HG03135 (cell line): ENCODE measurements at regions not wholly inside any gene's neighbourhood (a gene's known extent, or its start where the extent isn't known, plus 50 kb on each side); places are given as distances from the start of the nearest gene placed in this dataset.

Experiments
- ATAC-seq: cut with Tn5 transposase; IDR thresholded peaks from one replicate; pipeline ENCODE4 v1.9.1; 2021; ENCODE audit warnings: mild to moderate bottlenecking, moderate library complexity; ENCODE audit not compliant: unreplicated experiment

DNA sequence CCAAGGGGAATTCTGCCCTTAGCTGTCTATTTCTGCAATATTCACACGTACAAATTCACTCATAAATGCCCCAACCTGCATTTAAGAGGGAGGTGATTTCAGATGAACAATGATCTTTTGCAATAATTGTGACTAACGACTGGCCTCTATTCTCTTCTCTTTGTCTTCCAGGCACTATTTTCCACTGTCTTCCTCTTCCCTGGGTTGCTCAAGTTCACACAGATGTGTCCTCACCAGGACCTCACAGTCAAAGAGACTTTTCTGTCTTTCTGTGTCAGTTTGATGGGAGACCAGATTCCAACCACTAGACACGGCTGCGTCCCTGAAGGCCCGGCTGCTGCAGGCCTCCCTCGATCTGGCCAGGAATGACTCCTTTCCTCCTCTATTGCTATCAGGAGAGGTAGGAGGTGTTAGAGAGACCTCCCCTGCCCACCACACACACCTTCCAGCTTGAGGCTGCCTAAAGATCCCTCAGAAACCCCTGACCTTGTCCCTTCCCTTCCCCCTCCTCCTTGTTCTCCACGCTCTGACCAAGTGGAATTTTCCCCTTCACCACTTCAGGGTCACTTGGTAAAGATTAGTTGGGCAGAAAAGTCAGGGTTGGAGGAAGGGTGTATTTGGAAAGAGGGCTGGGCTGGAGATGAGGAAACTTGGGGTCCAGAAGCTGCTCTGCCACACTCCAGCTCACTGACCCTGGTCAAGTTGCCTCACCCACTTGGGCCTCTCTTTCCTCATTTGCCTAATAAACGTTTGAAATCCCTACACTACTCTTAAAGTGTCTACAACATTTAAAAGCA is 109.2 kb upstream of the COPS8 start:
- no peak for ATAC-seq

DNA sequence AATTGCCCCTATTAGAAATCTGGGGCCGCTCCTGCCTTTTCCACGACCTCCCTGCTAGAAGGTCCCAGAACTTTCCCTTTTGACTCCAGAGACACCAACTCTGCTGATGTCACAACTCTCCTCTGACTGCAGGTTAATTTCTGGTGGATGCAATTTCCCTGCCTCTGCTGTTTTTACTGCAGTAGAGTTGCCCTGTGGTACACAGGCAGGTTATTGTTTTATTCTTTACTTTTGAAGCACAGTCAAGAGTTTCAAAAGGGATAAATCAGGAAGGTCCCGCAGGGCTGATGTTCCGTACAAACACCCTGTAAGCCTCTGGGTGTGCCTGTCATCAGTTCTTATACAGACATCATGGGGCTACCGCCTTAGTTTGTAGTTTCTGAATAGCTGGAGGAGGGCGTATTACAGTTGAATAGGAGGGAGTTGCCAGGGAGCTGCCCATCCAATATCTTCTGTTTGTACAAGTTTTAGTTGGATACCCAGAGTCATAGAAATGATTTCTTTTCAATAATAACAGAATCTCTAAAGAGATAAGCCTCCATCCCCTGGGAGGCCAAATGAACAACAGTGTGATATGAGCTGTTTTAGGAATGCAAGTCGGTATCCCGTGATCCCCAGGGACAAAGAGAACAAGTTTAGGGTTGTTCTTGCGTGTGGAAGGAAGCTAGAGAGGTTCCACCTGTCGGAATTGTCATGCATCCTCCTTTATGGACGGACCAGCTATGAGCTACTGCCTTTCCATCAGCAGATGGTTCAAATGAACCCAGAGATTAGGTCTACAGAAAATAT is 108.4 kb upstream of the COPS8 start:
- ATAC-seq = no peak

DNA sequence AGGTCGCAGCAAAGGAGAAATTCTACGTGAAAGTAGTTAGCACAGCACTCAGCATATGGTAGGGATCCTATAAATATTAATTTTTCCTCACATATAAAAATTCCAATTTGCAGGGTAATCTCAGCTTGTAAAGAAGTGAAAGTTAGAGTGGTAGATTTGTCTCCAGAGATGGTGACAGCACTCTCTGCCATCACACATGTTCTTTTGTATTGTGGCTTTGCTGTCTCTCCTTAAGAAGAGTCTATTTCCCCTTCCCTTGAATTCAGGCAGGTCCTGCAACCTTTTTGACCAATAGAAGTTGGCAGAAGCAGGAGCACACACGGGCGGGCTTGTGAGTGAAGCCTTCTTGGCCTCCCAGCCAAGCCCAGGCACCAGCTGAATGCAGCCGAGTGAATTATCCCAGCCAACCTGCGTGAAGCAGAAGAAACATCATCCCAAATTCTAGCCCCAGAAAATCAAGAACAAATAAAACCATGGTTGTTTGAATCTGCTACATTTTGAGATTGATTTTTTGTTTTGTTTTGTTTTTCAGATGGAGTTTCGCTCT is 107.8 kb upstream of the COPS8 start:
- ATAC-seq = no peak

GRCh38 chr2:236979664-236980063 is 106.0 kb upstream of the COPS8 start:
- ATAC-seq = no peak

DNA sequence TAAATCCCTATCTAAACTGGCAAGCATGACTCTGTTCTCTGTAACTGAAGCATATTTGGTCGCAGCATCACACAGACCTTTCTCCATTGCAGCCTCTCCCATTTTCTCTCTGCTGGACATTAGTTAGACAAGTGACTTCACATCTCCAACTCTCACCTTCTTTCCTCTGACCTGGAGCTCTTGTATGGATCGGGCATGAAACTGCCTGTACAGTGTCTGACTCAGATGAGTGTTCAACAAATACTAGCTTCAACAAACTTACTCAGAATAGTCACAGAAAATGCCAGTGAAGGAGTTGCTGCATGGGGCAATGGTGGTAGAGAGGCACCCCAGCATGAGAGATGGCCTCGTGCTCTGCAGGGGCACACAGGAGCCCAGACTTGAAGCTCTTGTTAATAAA is 104.7 kb upstream of the COPS8 start:
- no peak for ATAC-seq

GRCh38 chr2:236981701-236982485 is 103.8 kb upstream of the COPS8 start:
- ATAC-seq = no peak

DNA sequence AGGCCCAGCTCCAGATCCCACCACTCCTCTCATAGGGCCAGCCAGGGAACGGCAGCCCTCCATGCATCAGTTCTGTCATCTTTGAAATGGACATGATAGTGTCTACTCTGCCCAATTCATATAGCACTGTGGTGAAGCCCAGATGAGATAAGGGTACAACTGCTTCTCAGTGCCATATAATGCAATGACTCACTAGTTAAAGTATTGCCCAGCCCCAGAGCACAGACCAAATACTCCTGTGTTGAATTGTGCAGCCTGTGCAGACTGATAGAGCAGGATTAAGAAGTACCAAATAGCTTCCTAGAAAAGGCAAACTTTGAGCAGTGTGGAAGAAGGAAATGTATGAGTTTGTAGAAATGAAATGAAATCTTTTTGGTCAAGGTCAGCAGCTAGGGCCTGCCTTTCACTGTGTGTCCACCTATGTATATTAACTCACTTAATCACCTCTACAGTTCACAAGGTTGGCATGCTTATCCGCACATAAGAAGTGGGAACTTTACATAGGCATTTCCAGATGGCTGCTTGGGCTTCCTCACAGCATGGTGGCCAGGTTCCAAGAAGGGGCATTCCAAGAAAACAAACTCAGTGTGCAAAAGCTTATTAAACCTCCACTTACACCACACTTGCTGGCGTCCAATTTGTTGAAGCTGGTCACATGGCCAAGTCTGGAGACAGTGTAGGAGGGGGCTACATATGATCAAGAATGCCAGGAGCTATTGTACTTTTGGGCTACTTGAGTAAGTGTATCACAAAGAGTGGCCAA is 102.8 kb upstream of the COPS8 start:
- ATAC-seq = no peak

- no peak for ATAC-seq
Measured at GRCh38 chr2:236984046-236984445, 101.6 kb upstream of the COPS8 start.

GRCh38 chr2:236985761-236986339 is 99.8 kb upstream of the COPS8 start:
- ATAC-seq = no peak

DNA sequence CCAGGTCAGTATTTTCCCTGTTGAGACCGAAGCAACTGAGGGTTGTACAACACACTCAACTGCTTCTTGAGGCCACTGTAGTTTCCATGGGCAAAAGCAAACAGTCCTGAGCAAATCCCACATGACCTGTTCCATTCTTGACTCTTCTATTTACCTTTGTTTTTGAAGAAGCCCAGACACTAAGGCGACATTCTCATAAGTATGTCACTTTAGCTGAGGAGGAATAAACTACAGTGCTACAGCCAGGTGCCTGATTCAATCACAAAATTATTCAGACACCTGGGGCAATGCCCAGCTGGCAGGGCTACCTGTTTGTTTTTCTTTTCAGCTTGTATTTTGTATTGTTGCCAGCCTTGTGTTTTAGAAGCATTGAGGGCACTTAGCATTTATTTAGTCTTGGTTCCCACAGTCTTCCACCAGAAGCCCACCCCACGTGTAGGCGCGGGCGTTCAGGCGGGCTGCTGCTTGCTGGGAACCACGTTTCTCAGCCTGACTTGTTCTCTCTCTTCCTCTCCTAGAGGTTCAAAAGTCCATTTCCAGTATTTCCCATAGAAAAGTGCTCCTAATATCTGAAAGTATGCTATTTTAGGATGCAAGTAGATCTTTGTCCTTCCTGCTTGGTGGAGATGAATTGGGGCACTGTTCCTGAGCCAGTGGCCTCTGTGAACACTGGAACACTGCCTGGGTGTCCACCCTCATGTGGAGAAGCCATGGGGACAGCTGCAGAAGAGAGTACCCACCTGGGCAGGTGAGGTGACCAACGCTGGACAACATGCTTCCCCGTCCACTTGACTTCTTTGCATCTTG is 99.0 kb upstream of the COPS8 start:
- ATAC-seq = no peak

DNA sequence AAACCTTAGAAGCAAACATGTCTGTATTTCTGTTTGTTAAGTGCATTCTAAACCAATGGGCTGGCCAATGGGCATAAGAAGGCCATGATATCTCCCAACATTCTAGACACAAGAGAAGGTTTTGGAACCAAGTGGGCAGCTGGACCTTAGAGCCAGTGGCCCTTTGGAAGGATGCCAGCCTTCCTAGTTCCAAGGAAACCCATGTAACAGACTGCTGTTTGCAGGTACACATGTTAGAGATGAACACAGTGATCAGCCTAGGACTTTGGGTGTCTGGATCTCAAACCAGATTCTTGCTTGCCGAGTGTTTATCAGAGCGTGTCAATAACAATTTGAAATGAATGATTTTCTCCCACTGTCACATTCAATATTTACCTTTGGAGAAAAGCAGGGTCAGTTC is 97.5 kb upstream of the COPS8 start:
- ATAC-seq = no peak

- ATAC-seq = no peak
Measured at GRCh38 chr2:236988690-236989624, 96.7 kb upstream of the COPS8 start.

DNA sequence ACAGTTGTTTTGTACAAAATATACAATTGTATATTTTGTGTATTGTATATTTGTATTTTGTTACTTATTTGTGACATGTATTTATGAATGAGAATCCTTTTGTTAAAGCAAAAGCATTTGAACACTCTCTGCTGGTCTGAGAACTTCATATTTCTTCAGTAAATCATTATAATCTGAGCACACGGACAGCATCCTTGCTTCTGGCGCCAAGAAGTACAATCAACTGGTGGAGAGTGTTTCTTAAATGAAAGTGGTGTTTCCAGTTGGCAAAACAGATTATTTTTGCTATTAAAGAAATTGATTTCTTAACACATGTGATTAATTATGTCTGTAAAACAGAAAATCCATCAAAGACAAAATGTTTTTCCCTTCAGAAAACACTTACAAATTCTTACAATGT is 95.1 kb upstream of the COPS8 start:
- ATAC-seq = no peak

GRCh38 chr2:236991874-236992273 is 93.8 kb upstream of the COPS8 start:
- ATAC-seq = no peak

GRCh38 chr2:236993286-236993685 is 92.4 kb upstream of the COPS8 start:
- ATAC-seq = no peak

DNA sequence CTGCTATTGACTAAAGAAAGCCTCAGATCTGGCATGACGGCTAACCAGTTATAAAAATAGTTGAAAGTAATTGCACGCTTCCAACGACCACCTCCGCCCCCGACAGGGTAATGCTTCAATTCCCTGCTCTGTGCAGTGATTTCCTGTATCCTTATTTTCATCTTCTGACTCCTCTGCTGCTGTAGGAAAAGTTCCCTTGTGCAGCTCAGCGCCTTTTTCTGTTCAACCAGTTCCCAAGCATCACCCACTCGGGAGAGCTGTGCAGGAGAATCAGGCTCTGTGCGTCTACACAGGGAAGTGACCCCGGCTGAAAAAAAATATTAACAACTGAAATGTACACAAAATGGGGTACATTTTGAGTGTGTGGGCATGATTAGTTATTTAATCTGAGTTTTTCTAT is 91.3 kb upstream of the COPS8 start:
- ATAC-seq = no peak

DNA sequence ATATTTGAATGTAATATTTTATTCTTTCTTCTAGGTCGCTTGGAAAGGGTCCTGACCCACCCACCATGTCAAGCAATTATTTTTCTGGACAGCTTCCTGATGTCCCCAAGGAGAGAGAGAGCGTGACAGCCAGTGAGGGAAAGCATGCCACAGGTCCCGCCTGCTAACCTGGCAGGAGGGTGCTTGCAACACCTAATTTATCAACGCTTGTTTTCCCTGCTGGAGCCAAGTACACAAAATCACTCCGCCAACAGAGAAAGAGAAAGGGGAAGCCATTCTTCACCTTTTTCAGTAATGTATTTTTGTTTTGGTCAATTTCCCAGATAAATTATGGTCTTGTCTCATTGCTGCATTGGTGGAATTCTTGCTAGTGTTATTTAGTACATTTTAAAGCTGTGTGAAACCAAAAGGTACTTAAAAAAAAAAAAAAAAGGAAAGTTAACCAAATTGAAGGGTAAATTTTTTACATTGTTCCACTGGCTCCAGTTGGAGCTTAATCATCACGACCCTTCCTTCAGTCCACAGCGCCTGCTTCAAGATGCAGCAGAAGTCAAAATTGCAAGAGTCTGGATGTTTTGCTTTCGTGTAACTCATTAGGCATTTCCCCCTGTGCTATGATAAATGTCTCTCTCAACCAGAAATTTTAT is 88.5 kb upstream of the COPS8 start:
- no peak for ATAC-seq

DNA sequence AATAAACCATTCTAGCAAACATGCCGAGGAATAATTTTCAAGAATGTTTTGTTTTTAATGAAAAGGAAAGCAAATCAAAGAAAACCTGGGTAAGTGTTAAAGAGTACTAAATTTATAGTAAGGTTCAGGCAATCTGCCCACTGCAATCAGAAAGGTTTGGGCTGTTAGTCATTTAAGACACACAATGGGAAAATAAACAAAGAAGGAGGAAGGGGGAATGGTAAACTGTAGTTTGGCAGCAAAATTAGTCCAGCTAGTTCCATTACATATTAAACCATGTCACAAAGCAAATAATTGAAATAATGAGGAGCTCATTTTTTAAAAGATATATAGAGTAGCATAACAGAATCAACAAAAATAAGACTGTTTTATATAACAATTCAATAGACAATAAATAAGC is 87.5 kb upstream of the COPS8 start:
- ATAC-seq = no peak
